ENCODE measurements at regions not wholly inside any gene's neighbourhood (a gene's known extent, or its start where the extent isn't known, plus 50 kb on each side); places are given as distances from the start of the nearest gene placed in this dataset.

GRCh38 chr1:181430015-181430885 is 53.1 kb upstream of the CACNA1E start:
- H3K27me3 ChIP-seq (ENCODE audit: insufficient read depth, poor library complexity, severe bottlenecking) = peaks cover 3% of the 10 kb centered on the region
- TF ChIP-seq CTCF (IDR thresholded peaks at IDR 0.05; ENCODE audit: poor library complexity, severe bottlenecking) = no peak
- H3K9me3 ChIP-seq (ENCODE audit: severe bottlenecking) = no peaks in the 10 kb centered on the region
- ATAC-seq (ENCODE audit: low read depth) (no peak), DNase-seq (ENCODE audit: low spot score) (no peak)
- H3K36me3 ChIP-seq (ENCODE audit: low read depth) = no peaks in the 10 kb centered on the region
- H3K4me1 ChIP-seq (ENCODE audit: insufficient read depth, poor library complexity, severe bottlenecking) = no peaks in the 10 kb centered on the region
- no peak overlapping the region for H3K4me3 ChIP-seq (ENCODE audit: severe bottlenecking)
- no peak overlapping the region for H3K27ac ChIP-seq (ENCODE audit: poor library complexity, severe bottlenecking)
